Neural cell (in vitro differentiated cells): ENCODE measurements at regions not wholly inside any gene's neighbourhood (a gene's known extent, or its start where the extent isn't known, plus 50 kb on each side); places are given as distances from the start of the nearest gene placed in this dataset.

Experiments
- CTCF ChIP-seq: fragments of 450-650 bp; IDR thresholded peaks from 2 replicates; pipeline ENCODE4 v1.5.1; 2014; ENCODE audit warnings: antibody characterized with exemption, mild to moderate bottlenecking, moderate library complexity; ENCODE audit not compliant: poor library complexity, severe bottlenecking
- EZH2 ChIP-seq: fragments of 200-600, 300-800 bp; shearing (Covaris generic), sonication (generic); IDR thresholded peaks from 2 replicates; pipeline ENCODE4 v1.6.1; 2014; ENCODE audit warnings: antibody characterized with exemption, low read length, borderline replicate concordance, mild to moderate bottlenecking; ENCODE audit not compliant: insufficient read depth, poor library complexity, severe bottlenecking
- MXI1 ChIP-seq: fragments of 450-650 bp; conservative IDR thresholded peaks from 2 replicates; pipeline ENCODE4 v1.6.1; 2014; ENCODE audit warnings: antibody characterized with exemption, mild to moderate bottlenecking; ENCODE audit not compliant: poor library complexity, severe bottlenecking
- TAF1 ChIP-seq: IDR thresholded peaks from 2 replicates; pipeline ENCODE4 v1.6.1; 2012; ENCODE audit warnings: low read depth

GRCh38 chr6:98039904-98040607, 757.0 kb upstream of the MMS22L start:
- TF ChIP-seq CTCF = peak; percentile 70
- no peak for TF ChIP-seq EZH2
- TF ChIP-seq TAF1 = no peak
- TF ChIP-seq MXI1 = no peak
